ENCODE measurements at regions not wholly inside any gene's neighbourhood (a gene's known extent, or its start where the extent isn't known, plus 50 kb on each side); places are given as distances from the start of the nearest gene placed in this dataset.

DNA sequence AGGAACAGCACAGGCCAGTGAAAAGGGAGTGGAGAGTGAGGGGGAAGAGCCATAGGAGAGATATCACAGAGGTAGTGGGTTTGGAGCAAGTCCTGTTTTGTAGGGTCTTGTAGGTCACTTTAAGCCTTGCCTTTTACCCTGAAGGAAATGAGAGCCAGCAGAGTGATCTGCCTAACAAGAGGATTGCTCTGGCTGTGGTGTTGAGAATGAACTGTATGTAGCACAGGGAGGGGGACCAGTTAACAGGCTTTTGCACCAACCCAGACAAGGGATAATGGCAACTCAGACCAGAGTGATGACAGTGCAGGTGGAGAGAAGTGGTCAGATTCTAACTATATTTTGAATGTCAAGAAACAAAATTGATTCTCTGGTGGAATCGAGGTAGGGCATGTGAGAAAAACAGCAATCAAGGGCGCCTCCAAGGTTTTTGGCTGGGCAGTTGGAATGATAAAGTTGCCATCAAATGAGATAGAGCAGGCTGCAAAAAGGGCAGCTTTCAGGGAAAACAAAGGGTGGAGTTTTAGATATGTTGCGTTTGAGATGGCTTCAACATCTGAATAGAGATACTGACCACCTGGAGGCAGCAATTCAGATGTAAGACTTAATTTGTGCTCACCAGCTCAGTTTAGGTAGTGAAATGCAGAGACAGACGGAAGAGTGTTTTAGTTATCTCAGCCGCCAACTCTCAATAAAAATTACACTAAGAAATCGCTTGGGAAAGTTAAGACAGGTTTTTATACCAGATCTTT lies 134.4 kb upstream of the BTBD3 start:
- H3K9me3 ChIP-seq = no peaks in the 10 kb centered on the region
- no peaks in the 10 kb centered on the region for H3K36me3 ChIP-seq
- no peaks in the 10 kb centered on the region for H3K4me1 ChIP-seq
- DNase-seq = no peak
- intact Hi-C loops (cut with DNase I; ENCODE audit: low total_unique reads) = no loop called here
- H3K4me3 ChIP-seq = no peak overlapping the region
- no peak overlapping the region for H3K27ac ChIP-seq
- TF ChIP-seq, protein P1, sequence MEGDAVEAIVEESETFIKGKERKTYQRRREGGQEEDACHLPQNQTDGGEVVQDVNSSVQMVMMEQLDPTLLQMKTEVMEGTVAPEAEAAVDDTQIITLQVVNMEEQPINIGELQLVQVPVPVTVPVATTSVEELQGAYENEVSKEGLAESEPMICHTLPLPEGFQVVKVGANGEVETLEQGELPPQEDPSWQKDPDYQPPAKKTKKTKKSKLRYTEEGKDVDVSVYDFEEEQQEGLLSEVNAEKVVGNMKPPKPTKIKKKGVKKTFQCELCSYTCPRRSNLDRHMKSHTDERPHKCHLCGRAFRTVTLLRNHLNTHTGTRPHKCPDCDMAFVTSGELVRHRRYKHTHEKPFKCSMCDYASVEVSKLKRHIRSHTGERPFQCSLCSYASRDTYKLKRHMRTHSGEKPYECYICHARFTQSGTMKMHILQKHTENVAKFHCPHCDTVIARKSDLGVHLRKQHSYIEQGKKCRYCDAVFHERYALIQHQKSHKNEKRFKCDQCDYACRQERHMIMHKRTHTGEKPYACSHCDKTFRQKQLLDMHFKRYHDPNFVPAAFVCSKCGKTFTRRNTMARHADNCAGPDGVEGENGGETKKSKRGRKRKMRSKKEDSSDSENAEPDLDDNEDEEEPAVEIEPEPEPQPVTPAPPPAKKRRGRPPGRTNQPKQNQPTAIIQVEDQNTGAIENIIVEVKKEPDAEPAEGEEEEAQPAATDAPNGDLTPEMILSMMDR (IDR thresholded peaks at IDR 0.05) = no peak
- TF ChIP-seq POLR2A (IDR thresholded peaks at IDR 0.05) = no peak
- H3K27me3 ChIP-seq = no peaks in the 10 kb centered on the region

- Histone ChIP-seq H3K4me3 (no peak overlapping the region), H3K27me3 (no peaks in the 10 kb centered on the region), H3K4me1 (no peaks in the 10 kb centered on the region), H3K9me3 (no peaks in the 10 kb centered on the region), H3K36me3 (no peaks in the 10 kb centered on the region), H3K27ac (no peak overlapping the region)
- intact Hi-C loops (cut with DNase I; ENCODE audit: low total_unique reads) = no loop called here
- TF ChIP-seq, protein P1 (IDR thresholded peaks at IDR 0.05) = no peak
- no peak for TF ChIP-seq POLR2A (IDR thresholded peaks at IDR 0.05)
- no peak for DNase-seq
Measured at GRCh38 chr20:11785885-11786507, 131.7 kb upstream of the BTBD3 start.

GRCh38 chr20:11790046-11790445 lies 127.6 kb upstream of the BTBD3 start:
- intact Hi-C loops (cut with DNase I; ENCODE audit: low total_unique reads) = no loop called here
- no peaks in the 10 kb centered on the region for H3K27me3 ChIP-seq

DNA sequence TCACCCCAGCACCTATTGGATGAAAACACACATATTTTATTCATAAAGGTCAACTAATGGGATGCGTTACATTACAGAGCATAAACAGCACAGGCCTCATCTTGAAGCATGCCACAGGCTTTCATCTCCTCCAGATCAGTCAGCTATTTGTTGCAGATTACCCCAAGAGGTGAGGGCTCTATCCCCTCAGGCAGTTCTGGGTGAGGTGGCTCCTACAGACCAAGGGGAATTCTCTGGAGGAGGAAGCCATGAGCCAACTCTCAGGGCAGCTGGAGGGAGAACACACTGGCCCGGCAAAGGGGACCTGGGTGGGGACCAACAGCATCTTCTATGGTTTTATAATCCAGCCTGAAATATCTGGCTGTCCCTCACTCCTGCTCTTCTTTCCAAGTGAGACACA lies 126.4 kb upstream of the BTBD3 start:
- no peak for TF ChIP-seq POLR2A (IDR thresholded peaks at IDR 0.05)
- TF ChIP-seq, protein P1 (IDR thresholded peaks at IDR 0.05) = no peak
- Histone ChIP-seq H3K4me1 (no peaks in the 10 kb centered on the region), H3K27ac (no peak overlapping the region), H3K36me3 (no peaks in the 10 kb centered on the region), H3K9me3 (no peaks in the 10 kb centered on the region), H3K4me3 (no peak overlapping the region), H3K27me3 (no peaks in the 10 kb centered on the region)
- no peak for DNase-seq
- intact Hi-C loops (cut with DNase I; ENCODE audit: low total_unique reads) = no loop called here

More at GRCh38 chr20:11790046-11790445, 127.6 kb upstream of the BTBD3 start:
- Histone ChIP-seq H3K4me3 (no peak overlapping the region), H3K4me1 (no peaks in the 10 kb centered on the region), H3K9me3 (no peaks in the 10 kb centered on the region), H3K36me3 (no peaks in the 10 kb centered on the region), H3K27ac (no peak overlapping the region)
- TF ChIP-seq, protein P1 (IDR thresholded peaks at IDR 0.05) = no peak
- TF ChIP-seq POLR2A (IDR thresholded peaks at IDR 0.05) = no peak
- DNase-seq = no peak

DNA sequence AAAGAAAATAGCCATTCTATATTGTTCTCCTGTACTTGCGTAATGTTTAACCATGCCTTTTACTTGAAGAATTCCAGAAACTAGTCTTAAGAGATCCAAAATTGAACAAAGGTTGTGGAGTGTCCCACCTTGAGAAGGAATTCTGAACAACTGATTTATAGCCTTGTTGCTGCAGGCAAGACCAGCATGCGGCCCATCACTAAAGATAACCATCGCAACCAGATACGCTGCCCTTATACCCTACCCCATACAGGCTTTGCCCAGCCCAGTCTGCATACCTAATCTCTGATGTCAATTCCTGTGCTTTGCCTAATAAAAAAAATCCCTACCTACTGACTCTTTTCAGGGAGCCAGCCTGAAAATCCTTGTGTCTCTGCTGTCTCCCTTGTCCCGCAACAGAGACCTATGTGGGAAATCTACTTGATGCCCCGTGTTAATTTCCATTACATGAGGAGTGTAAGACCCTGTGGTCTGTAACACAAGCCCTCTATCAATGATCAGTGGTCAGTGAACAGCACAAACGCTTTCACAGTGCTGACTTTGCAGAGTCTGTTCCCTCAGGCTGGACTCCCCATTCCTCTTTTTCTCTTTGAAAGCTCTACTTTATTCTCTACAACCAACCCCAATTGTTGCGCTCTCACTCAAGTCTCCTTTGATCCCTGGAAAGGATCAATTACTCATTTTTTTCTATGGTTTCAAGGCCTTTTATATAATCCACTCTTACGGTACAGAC lies 125.7 kb upstream of the BTBD3 start:
- TF ChIP-seq POLR2A (IDR thresholded peaks at IDR 0.05) = no peak
- TF ChIP-seq, protein P1 (IDR thresholded peaks at IDR 0.05) = no peak
- H3K4me3 ChIP-seq = no peak overlapping the region
- no peak for DNase-seq
- no peaks in the 10 kb centered on the region for H3K36me3 ChIP-seq
- intact Hi-C loops (cut with DNase I; ENCODE audit: low total_unique reads) = no loop called here
- H3K4me1 ChIP-seq = no peaks in the 10 kb centered on the region
- H3K9me3 ChIP-seq = no peaks in the 10 kb centered on the region
- H3K27me3 ChIP-seq = no peaks in the 10 kb centered on the region
- H3K27ac ChIP-seq = no peak overlapping the region

Data from uterus (tissue), 3 donors.